NCI-H446 (cell line): ENCODE measurements at regions not wholly inside any gene's neighbourhood (a gene's known extent, or its start where the extent isn't known, plus 50 kb on each side); places are given as distances from the start of the nearest gene placed in this dataset.

Experiments used
- DNase-seq, 2 experiments: peaks; one replicate each; lab custom pipeline; 2025; lab: John Stamatoyannopoulos, UW

DNA sequence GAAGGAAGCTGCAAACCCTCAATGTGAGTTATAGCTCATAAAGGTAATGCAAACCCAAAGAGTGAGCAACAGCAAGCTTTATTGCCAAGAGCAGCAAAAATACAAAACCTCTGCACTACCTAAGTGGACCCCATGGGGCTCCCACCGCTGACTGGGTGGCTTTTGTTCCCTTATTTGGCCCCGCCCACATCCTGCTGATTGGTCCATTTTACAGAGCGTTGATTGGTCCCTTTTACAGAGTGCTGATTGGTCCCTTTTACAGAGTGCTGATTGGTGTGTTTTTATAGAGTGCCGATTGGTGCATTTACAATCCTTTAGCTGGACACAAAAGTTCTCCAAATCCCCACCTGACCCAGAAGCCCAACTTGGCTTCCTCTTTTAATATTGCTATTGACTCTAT, 154.5 kb upstream of the NSMCE3 start:
- DNase-seq, result no peak

DNA sequence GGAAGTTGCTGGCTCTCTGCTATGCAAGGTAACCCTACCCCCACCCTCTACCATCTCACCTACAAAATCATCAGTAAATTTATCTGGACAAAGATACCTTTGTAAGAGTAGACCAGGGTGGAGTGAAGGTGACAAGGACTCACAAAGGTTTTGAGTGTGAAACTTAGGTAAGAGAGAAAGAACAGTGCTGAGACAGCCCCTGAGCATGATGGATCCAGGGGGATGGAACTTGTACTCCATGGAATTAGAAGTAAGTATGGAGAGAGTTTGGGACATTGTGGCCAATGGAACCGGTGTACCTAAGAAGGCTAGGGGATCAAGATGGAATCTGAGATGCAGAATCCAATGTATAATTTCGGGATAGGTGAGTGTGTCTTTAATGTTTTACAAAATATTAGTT, 153.0 kb upstream of the NSMCE3 start:
- no peak for DNase-seq

DNA sequence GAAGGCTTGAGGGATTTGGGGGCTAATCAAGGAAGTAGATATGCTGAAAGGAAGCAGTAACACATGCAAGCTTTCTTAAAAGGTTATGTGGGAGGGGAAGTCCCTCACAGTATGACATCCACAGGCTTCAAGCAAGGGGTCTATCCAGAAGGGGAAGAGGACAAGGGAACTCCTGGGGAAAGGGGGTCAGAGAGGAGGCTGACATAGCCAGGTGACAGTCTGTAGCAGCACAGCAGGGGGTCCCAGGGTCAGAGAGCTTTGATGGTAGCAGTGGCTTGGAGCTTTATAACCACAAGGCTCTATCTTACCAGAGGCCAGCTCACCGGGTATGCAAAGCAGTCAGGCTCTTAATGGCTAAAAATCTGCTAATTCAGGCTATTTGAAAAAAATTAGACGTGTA, 150.6 kb upstream of the NSMCE3 start:
- DNase-seq, result no peak

DNA sequence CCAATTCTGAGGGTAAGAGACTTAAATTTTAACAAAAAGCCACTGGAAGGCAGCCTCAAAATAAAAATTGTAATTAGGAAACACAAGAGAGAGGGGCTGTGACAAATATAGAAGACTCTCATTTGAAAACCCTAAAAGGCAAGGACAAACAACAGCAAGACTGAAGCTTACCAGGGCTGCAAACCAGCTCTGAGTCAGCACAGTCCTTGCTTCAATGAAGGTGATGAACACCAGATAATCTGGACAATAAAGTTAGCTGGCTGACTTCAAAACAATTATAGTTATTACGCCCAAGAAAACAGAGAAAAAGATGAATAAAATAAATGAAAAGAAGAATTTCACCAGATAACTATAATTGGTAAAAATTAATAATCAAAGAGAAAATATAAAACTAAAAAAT, 149.3 kb upstream of the NSMCE3 start:
- no peak for DNase-seq

DNA sequence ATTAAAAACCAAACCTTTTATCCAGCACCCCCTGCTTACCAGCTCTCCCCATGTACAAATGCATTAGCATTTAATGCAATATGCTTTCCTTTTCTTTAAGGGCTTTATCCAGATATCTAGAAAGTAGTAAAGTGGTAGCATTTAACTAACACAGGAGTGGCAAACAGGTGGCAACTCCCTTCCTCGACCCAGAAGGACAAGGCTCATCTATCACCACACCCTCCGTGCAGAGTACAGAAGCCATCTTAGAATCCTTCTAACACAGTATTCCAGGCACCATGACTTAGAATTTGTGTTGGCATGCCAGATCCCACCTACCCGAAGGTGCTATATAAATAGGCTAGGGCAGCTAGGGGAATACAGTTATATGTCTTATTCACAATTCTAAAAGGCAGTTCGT, 148.6 kb upstream of the NSMCE3 start:
- no peak for DNase-seq

DNA sequence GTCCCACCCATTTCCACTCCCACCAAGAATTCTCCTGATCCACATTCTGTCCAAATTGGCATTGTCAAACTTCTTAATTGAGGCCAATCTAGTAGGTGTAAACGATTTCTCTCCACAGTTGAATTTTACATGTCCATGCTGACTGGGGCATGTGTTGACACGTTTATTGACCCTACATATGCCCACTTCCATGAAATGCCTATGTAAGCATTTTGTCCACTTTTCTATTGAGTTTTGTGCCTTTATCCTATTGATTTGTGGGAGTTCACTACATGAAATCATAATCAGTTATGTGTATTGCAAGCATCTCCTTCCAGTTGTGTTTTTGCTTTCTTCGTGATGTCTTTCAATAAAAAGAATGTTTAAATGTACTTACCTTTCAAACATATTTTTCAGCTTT, 141.7 kb upstream of the NSMCE3 start:
- no peak for DNase-seq

DNA sequence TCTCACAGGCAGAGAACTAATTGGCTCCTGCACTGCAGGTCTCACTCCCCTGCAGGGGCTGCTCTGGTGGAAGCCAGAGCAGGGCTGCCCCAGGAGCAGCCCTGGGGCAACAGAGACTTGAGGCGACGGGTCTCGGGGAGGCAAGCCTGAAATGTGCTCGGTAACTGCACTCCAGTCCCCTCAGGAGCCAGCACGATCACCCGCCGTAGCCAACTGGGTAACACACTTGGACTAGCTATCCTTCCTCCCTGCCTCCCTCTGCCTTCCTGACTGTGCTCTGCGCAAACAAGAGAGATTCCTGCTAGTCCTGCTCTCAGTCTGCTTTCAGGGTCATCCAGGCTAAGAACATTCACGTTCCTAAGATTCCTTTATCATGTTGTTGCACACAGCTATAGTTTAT, 140.7 kb upstream of the NSMCE3 start:
- DNase-seq, result no peak

DNA sequence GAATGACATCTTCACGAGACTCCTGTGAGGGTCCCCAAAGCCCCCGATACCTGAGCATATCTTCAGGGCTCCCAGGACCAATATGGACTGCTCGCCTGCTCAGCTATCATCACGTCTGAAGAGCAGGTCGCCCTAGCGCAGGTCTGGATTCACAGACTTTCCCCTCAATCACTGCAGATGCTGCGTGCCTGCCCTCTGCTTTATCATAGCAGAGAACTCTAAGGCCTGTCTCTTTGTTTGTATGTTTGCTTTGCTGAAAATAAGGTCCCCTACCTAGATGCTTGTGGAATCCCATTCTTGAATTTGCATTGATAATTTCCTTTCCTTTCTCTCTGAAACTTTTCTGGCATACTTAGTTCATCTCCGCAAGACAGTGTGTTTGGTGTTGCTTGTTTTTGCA, 140.3 kb upstream of the NSMCE3 start:
- no peak for DNase-seq

DNA sequence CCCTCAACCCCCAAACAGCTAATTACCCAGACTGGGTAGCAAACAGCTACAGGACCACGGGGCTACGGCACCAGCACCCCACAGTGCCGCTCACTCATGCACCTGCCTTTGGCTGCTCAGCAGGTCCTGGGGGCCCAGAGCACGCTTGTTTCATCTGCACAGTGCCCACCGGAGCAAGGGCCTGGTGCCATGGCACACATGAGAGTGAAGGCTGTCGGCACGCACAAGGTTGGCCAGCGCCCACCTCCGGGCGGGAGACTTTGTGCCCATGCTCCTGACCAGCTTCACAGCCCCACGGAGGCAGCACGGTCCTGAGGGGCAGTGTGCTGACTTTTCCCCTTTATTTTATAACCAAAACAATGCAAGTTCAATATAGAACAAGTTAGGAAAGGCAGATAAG, 135.9 kb upstream of the NSMCE3 start:
- DNase-seq, result no peak

DNA sequence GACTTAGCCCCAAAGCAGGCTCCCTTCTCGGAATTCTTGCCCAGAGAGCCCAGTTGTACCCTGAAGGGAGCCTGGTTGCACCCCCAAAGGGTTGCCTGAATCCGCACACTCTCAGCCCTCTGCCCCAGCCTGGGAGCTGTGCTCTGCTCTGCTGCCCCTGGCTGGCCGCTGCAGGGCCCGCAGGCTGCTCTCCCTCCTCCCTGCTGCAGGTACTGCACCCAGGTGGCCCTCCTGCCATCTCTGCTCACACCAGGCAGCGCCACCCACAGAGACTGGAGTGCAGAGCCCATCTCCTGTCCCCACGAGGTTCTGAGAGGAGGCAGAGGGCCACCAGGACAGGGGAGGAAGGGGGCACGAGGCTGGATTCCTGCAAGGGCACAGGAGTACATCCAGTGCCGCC, 134.2 kb upstream of the NSMCE3 start:
- no peak for DNase-seq

DNA sequence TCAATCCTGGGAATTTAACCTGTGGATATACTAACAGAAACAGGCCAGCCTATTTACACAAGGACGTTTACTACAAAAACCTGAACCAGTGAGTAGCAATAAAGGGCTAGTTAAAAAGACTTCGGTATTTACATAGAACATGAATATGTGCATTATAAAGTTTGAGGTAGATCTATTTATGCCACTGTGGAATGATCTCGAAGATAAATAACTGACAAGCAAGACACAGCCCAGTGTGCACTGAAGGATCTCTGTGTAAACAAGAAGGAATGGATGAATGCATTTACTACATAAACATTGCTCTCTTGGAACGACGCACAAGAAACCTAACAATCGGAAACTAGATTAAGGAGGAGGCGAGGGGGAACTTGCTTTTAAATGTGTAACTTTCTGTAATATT, 132.0 kb upstream of the NSMCE3 start:
- DNase-seq, result no peak

DNA sequence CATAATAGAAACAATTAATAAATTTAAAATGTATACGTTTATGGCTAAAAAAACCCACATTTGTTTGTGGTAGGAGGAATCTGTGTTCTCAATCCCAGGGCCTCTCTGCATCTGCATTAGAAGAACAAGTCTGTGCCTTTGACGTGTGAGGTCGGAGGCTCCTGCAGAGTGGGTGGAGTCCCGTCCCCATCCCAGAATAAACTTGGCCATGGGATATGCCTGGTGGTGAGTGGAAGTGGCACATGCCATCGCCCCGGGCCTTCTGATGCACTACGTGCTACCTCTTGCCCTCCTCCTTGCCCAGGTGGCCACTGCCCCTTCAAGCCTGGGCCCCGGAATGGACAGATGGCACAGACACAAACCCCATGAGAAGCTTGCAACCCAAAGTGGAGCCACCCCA, 131.1 kb upstream of the NSMCE3 start:
- DNase-seq, result no peak

DNA sequence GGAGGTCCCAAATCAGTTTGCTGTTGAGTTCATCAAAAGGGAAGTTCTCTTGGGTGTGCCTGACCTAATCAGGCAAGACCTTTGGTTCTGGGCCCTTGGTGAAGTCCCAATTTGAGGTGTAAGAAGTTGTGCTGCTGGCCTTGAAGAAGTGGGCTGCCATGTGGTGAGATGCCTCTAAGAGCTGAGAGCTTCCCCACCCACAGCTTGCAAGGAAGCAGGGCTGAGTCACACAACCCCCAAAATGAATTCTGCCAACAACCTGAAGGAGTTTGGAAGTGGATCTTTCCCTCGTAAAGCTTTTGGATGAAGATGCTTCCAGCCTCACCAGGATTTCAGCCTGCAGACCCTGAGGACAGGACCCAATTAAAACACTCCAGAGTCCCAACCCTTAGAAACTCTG, 129.3 kb upstream of the NSMCE3 start:
- no peak for DNase-seq

DNA sequence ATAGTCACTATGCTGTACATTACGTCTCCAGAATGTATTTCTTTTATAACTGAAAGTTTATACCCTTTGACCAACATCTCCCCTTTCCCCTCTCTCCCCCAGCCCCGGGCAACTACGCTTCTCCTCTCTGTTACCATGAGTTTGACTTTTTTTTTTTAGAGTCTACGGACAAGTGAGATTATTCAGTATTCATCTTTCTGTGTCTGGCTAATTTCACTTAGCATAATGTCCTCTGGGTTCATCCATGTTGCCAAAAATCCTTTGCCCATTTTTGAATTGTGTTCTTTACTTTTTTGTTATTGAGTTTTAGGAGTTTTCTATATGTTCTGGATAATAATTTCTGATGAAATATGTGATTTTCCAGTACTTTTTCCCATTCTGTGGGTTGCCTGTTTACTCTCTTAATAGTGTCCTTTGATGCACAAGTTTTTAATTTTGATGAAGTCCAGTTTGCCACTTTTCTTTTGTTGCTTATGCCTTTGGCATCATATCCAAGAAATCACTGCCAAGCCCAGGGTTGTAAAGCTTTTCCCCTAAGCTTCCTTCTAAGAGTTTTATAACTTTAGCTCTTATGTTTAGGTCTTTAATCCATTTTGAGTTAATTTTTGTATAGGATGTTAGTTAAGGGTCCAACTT, 126.7 kb upstream of the NSMCE3 start:
- DNase-seq, result no peak

DNA sequence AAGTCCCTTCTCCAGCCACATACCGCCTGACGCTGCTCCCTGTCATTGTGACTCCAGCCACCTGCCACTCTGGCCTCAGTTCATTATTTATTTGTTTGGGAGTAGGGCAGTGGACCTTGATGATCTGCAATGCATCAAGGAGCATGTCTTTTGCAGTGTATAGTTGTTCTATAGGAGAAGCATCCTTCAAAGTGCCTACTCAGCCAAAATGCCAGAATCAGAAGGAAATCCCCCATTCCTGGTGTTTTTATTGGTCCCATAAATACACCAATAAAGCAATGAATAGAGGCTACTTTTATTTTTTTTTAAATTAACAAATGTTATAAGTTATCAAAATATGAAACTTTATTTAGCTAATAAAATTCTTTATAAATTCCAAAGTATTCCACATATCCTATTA, 123.8 kb upstream of the NSMCE3 start:
- DNase-seq, result no peak

DNA sequence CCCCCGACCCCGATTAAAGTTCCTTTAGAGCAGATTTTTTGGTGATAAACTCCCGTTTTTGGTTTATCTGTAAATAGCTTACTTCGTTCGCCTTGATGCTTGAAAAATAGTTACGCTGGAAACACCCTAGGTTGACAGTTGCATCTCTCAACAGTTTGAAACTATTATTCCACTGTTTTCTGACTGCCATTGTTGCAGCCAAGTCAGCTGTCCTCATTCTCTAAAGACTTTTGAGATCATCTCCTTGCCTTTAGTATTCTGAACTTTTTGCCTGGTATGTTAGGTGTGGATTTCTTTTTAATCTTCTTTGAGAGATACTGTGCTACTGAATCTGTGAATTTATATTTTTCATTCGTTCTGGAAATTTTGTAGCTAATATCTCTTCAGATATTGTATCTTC, 122.7 kb upstream of the NSMCE3 start:
- no peak for DNase-seq

DNA sequence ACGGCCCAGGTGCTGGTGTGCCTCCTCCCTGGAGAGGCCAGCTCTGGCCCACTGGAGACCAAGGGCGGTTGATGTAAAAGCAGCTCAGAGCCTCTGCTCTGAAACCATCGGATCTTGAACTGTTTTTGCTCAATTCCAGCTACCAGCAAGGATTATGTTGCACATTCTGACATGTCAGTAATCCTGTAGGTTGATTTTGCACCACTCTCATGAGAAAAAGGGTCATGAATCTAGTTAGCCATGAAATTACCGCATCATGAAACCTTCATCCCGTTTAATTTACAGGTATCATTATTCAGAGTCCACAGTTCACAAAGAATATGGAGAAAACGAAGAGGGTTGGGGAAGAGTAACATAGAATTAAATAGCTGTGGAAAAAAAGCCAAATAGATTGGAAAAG, 120.4 kb upstream of the NSMCE3 start:
- no peak for DNase-seq

DNA sequence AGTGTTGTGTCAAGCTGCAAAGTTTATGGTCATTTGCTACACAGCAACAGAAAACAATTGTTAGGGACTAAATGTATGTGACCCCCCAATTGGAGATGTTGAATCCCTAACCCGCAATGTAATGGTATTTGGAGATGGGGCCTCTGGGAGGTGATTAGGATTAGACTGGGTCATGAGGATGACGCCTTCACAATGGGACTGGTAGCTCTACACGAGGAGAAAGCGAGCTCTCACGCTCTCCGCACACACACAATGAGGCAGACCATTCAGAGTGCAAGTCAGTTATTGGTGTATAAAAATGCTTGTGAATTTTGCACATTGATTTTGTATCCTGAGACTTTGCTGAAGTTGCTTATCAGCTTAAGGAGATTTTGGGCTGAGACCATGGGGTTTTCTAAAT, 116.9 kb upstream of the NSMCE3 start:
- DNase-seq, result no peak

DNA sequence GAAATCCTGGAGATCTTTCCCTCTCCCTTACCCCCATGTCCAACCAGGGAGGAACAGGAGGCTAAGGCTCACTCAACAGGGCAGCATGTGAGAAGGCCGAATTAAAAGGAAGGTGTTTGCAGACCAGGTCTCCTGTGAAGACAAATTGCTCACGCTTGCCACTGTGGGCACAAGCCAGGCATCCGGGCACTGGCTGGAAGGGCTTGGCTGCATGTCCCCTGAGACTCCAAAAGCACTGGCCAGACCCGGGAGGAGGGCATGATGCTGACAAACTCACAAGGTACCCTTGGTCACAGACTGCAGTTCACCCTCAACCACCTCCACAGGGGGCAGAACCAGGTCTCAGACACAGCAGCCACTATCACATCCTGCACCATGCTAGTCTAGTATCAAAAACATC, 113.7 kb upstream of the NSMCE3 start:
- no peak for DNase-seq

DNA sequence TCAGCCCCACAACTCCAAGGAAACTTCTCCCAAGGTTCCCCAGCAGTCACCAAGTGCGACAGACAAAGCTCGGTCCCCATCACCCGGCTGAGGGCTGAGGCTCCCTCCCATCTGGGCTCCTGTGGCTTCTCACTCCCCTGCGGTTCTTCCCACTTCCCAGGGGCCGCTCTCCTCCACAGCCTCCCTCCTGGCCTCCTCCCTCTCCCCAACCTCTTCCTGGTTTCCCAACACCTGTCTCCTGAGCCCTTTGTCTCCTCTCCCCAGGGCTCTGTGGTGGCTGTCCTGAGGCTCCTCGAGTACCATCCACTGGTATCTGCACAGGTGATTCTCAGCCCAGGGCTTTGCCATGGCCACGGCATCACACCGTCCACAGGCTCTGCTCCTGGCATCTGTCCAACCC, 113.2 kb upstream of the NSMCE3 start:
- no peak for DNase-seq

DNA sequence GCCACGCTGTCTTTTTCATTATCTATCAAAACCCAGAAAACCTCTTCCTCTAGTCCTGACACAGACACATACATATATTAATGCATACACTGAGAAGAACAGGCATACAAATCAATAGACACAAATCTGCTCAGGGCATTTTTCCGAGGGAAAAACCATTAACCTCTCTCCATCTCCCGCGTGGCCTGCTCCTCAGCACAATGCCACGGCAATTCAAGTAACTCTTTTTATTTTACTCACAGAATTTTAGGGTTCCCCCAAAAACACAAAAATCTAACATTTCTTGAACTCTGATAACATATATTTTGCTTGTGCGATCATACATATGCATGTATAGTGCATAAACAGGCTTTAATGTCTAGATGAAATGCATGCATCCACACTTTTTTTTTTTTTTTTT, 110.8 kb upstream of the NSMCE3 start:
- DNase-seq, result no peak

DNA sequence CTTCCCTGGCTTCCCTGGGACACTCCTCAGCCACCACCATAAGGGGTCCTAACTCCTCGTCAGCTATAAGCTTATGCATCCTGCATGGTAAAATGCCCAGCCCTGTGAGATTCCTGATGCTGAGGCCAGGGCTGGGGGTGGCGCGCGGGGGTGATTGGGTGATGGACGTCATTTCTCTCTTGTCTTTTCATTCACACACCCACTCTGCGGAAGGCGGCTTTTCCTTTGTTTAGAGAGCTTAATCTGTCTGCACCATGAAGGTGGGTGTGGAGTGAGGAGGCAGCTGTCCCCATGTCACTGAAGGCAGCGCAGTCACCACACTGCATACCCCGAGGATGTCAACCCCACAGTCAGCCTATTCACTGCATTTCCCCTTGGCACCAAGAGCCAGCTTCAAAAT, 110.0 kb upstream of the NSMCE3 start:
- no peak for DNase-seq

DNA sequence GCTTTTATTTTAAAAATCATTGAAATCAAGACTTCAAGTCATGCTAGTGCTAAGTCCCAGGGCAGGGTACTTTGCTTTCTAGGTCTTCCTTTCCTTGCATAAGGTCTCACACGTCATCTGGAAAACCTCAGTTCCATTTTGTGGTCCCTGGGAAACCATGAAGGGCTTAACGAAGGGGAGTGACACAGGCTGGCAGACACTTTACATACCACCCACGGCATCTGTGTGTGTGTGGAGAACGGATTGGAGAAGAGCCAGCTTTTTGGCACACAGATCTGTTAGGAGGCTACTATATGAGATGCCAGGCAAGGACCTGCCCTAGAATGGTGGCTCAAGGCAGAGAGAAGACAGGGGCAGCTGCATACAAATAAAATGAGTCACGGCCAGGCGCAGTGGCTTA, 107.5 kb upstream of the NSMCE3 start:
- DNase-seq, result no peak

DNA sequence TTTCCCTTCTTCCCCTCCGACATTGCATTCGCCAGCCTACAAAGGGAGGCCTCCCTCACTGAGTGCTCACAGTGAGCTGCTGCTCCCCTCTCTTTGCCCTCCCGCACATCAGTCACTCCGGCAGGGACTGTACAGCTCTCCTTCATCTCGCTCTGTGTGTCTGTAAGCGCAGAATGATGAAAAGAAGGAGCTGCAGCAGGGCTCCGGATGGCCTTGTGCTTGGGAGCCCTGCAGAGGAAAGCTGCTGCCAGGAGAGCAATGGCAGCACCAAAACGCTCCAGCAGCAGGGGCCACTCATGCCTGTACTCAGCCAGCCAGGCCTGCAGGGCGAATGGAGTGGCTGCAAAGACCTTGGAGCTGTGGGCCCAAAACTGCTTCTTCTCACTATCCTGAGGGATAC, 107.0 kb upstream of the NSMCE3 start:
- DNase-seq, result no peak

DNA sequence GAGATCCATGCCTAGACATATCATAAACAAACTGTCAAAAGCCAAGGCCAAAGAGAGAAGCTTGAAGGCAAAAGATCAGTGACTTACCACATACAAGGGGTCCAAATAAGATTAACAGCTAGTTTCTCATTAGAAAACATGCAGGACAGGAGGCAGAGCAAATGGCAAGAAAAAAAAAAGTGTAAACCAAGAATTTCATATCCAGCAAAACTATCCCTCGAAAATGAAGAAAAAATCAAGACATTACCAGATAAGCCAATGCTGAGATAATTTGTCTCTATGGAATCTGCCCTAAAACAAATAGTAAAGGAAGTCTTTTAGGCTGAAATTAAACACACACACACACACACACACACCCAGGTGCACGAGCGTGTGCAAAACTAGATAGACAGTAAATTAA, 99.6 kb upstream of the NSMCE3 start:
- DNase-seq, result no peak
